B cell (primary cell): ENCODE measurements at regions not wholly inside any gene's neighbourhood (a gene's known extent, or its start where the extent isn't known, plus 50 kb on each side); places are given as distances from the start of the nearest gene placed in this dataset.

Source experiments
- EZH2 ChIP-seq: IDR thresholded peaks from 2 replicates; pipeline ENCODE4 v1.6.1; 2012; ENCODE audit warnings: borderline replicate concordance, low read depth, mild to moderate bottlenecking, moderate library complexity, low read length; ENCODE audit not compliant: insufficient read depth, poor library complexity, severe bottlenecking
- TF ChIP-seq, protein P1 (sequence below): fragments of 200-600 bp; IDR thresholded peaks from one replicate; pipeline ENCODE4 v1.8.0; 2022; ENCODE audit warnings: antibody characterized with exemption, mild to moderate bottlenecking

DNA sequence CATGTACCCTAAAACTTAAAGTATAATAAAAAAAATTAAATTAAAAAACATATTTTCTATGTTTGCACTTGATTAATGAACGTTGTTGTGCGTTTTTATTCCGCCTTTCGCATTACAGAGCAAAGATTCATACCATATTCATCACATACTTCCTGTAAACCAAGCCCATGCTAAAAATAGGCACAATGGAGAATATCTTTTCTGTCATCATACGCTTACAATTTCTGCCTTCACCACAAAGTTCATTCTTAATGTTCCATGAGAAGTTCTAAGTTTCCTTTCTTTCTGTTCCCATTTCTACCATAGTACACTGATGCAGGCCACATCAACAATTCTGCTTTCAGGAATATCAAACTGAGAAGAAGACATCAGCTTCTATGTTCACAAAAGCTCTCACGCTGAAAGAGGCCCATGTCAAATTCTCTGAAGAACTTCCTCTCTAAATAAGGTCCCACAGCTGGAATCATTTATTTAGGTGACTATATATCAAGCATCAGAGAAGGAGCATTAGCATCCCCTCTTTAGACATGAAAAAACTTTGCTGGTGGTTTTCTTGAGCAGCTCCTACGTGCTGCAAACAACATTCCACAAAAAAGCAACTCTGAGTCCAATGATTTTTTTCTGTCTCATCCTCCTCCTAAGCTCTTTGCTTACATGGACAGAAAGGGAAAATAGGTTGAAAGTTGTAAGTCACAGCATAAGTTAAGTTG is 456.4 kb downstream of the CDH10 start:
- TF ChIP-seq, protein P1, sequence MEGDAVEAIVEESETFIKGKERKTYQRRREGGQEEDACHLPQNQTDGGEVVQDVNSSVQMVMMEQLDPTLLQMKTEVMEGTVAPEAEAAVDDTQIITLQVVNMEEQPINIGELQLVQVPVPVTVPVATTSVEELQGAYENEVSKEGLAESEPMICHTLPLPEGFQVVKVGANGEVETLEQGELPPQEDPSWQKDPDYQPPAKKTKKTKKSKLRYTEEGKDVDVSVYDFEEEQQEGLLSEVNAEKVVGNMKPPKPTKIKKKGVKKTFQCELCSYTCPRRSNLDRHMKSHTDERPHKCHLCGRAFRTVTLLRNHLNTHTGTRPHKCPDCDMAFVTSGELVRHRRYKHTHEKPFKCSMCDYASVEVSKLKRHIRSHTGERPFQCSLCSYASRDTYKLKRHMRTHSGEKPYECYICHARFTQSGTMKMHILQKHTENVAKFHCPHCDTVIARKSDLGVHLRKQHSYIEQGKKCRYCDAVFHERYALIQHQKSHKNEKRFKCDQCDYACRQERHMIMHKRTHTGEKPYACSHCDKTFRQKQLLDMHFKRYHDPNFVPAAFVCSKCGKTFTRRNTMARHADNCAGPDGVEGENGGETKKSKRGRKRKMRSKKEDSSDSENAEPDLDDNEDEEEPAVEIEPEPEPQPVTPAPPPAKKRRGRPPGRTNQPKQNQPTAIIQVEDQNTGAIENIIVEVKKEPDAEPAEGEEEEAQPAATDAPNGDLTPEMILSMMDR = no peak
- no peak for TF ChIP-seq EZH2
